Stimulated activated CD8-positive, alpha-beta memory T cell treated with anti-CD3 and anti-CD28 coated beads, Interleukin-7, amount 100 ng/mL, for 1 hour (primary cell): ENCODE measurements at regions not wholly inside any gene's neighbourhood (a gene's known extent, or its start where the extent isn't known, plus 50 kb on each side); places are given as distances from the start of the nearest gene placed in this dataset.
"Not testable (repeated sequence)": the region's sequence is repeated elsewhere in the genome, so short reads cannot be mapped to it uniquely, and the experiment has no call there.

Experiments
- DNase-seq, 2 donors: peaks; one replicate each; pipeline ENCODE4 v3.0.0-alpha.2; 2020; ENCODE audit warnings: low read depth in 2 of 2

- DNase-seq: not testable (repeated sequence)
Measured at GRCh38 chr1:30207962-30208361, 515.4 kb downstream of the MATN1 start.

DNA sequence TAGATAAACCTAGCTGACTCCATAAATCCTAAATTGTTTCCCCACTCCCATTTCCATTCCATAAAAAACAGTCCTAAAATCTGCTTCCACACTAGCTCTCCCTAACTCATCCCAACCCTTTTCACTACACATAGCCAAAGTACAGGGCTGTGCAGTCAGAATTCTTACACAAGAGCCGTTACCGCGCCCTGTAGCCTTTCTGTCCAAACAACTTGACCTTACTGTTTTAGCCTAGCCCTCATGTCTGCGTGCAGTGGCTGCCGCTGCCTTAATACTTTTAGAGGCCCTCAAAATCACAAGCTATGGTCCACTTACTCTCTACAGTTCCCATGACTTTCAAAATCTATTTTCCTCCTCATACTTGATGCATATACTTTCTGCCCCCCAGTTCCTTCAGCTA, 516.8 kb downstream of the MATN1 start:
- not testable (repeated sequence) for DNase-seq

DNA sequence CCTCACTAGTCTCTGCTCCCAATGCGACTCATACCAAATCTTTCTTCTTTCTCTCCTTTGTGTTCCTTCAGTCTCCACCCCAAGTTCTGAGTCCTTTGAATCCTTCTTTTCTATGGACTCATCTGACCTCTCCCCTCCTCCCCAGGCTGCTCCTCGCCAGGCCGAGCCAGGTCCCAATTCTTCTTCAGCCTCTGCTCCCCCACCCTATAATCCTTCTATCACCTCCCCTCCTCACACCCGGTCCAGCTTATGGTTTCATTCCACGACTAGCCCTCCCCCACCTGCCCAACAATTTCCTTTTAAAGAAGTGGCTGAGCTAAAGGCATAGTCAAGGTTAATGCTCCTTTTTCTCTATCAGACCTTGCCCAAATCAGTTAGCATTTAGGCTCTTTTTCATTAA, 518.5 kb downstream of the MATN1 start:
- DNase-seq: not testable (repeated sequence)

DNA sequence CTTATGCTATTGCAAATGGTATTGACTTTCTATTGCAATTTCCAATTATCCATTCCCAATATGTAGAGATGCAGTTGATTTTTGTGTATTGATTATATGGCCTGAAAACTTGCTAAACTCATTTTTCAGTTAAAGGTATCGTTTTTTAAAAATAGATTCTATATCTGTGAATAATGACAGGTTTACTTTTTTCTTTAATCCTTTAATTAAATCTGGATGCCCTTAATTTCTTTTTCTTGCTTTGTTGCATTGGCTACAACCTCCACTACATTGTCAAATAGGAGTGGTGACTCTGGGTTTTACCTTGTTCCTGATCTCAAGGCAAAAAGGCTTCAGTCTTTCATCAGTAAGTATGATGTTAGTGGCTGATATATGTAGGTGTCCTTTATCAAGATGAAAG, 522.4 kb downstream of the MATN1 start:
- DNase-seq: no peak

DNA sequence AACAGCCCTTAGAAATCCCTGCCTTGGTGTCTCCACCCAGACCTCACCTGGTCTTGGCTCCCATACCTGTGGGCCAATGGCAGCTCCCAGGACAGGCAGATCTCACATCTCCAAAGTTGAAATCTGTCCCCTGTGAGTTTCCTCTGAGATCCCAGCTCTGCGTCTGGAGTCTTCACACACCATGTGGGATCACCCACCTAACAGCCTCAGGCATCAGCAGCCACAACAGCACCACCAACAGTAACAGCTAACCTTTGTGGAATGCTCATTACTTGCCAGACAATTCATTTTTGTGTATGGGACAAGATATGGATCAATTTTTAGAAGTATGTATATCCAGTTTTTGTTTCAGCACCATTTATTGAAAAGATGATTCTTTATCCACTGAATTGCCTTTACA, 523.2 kb downstream of the MATN1 start:
- no peak for DNase-seq

DNA sequence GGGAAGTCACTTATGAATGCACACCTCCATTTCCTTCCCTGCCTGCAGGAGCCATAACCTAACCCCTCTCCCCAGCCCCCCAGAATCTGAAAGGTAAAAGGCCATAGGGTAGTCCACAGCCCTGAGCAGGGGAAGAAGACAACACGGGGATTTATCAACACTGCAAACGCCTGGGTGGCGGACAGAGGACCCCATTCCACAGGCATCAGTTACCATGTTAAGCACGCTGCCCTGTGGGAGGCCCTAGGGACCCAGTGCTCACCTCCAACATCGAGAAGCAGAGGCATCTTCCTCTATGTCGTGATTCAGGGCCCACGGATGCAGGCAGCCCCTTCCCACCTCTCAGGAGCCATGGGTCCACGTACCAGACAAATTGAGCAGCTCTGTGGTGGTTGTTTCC, 523.8 kb downstream of the MATN1 start:
- DNase-seq: no peak

- DNase-seq: no peak
Measured at GRCh38 chr1:30198795-30199403, 524.5 kb downstream of the MATN1 start.

DNA sequence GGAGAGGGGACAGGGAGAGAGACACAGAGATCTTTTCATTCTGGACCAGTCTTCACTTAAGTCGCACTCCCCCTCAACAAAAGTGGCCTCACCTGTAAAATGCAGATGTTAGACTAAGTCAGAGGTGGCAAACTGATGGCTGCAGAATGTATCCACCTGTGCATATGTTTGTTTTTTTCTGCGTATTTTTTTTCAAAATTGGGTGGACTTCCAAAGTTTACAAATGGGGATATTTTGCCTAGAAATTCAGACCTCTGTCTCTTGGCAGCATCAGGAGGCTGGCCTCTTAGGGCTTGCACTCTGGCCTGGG, 525.0 kb downstream of the MATN1 start:
- no peak for DNase-seq

GRCh38 chr1:30197639-30198450, 525.5 kb downstream of the MATN1 start:
- no peak for DNase-seq

DNA sequence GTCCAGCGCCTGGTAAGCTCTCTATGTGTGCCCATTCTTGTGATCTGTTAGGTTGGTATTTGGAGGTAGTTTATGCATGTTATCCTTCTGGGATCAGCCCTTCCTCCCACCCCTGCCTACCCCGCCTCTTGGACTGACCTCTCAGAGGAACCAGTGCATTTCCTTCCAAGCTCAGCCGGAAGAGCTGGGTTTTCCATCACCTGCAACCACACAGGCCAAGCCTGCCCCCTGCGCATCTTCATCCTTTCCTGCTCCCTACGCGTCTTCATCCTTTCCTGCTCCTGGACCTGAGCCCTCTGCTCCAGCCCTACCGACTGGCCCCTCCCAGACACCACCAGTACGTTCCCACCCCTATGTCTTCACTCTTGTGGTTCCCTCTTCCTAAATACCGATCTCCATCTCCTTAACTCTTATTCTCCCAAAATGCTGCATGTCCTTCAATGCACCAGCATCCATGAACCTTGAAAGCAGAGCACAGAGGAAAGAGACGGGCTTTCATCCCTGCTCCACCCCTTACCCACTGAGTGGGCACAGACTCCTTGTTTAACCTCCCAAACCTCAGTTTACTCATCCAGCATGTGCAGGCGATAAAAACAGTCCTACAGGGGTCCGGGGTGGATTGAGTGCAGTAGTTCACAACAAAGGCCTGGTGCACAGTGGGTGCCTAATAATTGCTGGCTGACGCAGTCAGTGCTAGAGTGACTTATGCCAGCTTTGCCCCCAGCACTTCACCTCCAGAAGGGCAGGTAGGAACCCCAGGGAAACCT, 526.3 kb downstream of the MATN1 start:
- no peak for DNase-seq

DNA sequence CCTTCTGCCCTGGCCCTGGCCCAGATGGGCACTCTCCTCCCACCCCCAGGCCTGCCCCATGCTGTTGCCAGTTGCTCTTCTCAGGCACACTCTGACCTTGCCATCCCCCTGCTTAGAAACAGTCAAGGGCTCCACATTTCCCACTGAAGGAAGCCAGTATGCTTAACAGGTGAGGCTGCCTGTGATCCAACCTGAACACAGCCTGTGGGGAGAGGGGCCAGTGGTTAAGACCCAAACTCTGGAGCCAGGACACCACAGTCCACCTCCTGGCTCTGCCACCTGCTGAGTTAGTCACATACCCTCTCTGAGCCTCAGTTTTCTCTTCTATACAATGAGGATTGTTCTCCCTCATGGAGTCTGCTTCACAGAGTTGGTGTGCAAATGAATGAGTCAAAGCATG, 526.9 kb downstream of the MATN1 start:
- DNase-seq: no peak

- DNase-seq: no peak
Measured at GRCh38 chr1:30195424-30196134, 527.8 kb downstream of the MATN1 start.

DNA sequence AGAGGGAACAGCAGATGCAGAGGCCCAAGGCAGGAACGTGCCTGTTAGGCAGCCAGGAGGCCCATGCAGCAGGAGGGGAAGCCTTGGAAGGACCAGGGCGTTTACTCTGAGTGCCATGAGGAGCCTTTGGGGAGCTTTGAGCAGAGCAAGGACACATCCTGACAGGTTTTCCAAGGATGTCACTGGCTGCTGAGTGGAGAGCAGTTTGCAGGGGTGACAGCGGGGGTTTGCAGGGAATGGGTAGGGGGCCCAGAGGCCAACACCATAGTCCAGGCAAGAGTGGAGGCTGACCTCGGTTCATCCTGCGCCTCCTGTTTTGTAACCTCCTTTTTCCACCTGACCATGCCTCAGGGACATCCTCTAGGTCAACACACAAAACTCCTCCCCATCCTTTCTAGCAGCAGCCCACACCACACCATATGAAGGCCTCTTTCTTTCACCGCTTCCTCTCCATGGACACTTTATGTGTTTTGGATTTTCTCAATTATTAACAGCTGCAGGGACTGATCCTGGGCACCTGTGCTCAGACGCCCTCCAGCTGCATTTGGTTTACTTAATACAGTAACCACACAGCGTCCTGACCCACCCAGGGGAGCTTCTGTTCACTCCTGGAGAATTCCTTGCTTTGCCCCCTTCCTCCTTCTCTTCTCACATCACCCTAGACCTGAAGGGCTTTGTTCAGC, 528.5 kb downstream of the MATN1 start:
- DNase-seq: no peak

DNA sequence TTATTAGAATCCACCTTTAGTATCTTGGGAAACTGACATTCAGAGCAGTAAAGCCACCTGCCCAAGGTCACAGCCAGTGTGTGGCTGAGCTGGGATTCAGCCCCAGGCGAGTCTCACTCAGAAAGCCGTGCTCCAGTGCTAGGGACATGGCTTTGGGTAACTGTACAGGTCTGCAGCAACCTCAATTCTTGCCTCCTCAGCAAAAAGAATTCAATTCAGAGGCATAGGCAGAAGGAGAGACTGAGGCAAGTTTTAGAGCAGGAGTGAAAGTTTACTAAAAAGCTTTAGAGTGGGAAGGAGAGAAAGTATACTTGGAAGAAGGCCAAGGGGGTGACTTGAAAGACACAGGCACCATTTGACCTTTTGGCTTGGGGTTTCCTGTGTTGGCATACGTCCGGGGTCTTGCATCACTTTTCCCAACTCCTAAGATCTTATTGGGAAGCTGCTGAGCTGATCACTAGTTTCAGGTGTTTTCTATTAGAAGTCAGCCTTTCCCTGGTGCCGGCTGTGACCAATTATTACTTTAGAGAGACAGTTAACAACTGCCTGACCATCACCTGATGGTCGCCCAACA, 529.3 kb downstream of the MATN1 start:
- no peak for DNase-seq

GRCh38 chr1:30192969-30193630, 530.3 kb downstream of the MATN1 start:
- DNase-seq: no peak

DNA sequence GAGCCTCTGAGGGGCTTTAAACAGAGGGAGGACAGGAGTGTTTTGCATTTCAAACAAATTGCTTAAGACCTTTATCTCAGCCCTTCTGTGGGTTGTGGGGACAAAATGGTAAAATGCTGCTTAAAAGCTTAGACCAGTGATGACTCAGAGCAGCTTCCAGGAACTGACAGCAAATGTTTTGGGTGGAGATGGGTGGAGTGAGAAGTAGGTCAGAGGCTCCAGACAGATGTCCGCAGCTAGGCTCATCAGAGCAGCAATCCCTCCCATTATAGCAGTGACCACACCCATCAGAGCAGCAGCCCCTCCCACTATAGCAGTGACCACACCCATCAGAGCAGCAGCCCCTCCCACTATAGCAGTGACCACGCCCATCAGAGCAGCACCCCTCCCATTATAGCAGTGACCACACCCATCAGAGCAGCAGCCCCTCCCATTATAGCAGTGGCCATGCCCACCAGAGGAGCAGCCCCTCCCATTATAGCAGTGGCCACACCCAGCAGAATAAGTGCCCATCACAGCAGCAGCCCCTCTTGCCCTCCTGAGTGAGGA, 532.2 kb downstream of the MATN1 start:
- no peak for DNase-seq

- DNase-seq: no peak
Measured at GRCh38 chr1:30190511-30191153, 532.8 kb downstream of the MATN1 start.

GRCh38 chr1:30189818-30190500, 533.4 kb downstream of the MATN1 start:
- DNase-seq: no peak

- DNase-seq: no peak
Measured at GRCh38 chr1:30188999-30189398, 534.4 kb downstream of the MATN1 start.
